ENCODE measurements at regions not wholly inside any gene's neighbourhood (a gene's known extent, or its start where the extent isn't known, plus 50 kb on each side); places are given as distances from the start of the nearest gene placed in this dataset.

- no peak for DNase-seq
- intact Hi-C loops (cut with DNase I): no loop called here
Observed at GRCh38 chr3:194212845-194213331, 76.9 kb downstream of the HES1 start.

- intact Hi-C loops (cut with DNase I): no loop called here
- DNase-seq: no peak
Observed at GRCh38 chr3:194215392-194215791, 79.4 kb downstream of the HES1 start.

- intact Hi-C loops (cut with DNase I): no loop called here
Observed at GRCh38 chr3:194218646-194219453, 82.9 kb downstream of the HES1 start.

GRCh38 chr3:194219826-194220410 is 84.0 kb downstream of the HES1 start:
- DNase-seq: no peak

More at GRCh38 chr3:194218646-194219453, 82.9 kb downstream of the HES1 start:
- peak in 2 of 42 donors; percentile 11 to 41 for DNase-seq

GRCh38 chr3:194220901-194221326 is 85.0 kb downstream of the HES1 start:
- no peak for DNase-seq
- intact Hi-C loops (cut with DNase I): no loop called here

More at GRCh38 chr3:194219826-194220410, 84.0 kb downstream of the HES1 start:
- intact Hi-C loops (cut with DNase I): no loop called here

- intact Hi-C loops (cut with DNase I): no loop called here
- no peak for DNase-seq
Observed at GRCh38 chr3:194221336-194221735, 85.4 kb downstream of the HES1 start.

- intact Hi-C loops (cut with DNase I): no loop called here
- DNase-seq: no peak
Observed at GRCh38 chr3:194223951-194224350, 88.0 kb downstream of the HES1 start.

- intact Hi-C loops (cut with DNase I): no loop called here
- peak in 7 of 42 donors; percentile 9 to 65 (median 41) for DNase-seq
Observed at GRCh38 chr3:194224471-194225417, 88.8 kb downstream of the HES1 start.

GRCh38 chr3:194225418-194225812 is 89.5 kb downstream of the HES1 start:
- intact Hi-C loops (cut with DNase I): no loop called here
- no peak for DNase-seq

GRCh38 chr3:194225988-194226663 is 90.2 kb downstream of the HES1 start:
- intact Hi-C loops (cut with DNase I): no loop called here
- peak in 1 of 42 donors; percentile 12 for DNase-seq

GRCh38 chr3:194231929-194232832 is 96.2 kb downstream of the HES1 start:
- DNase-seq: no peak
- intact Hi-C loops (cut with DNase I): no loop called here

- intact Hi-C loops (cut with DNase I): no loop called here
- DNase-seq: no peak
Observed at GRCh38 chr3:194233150-194233549, 97.2 kb downstream of the HES1 start.

GRCh38 chr3:194235160-194235559 is 99.2 kb downstream of the HES1 start:
- intact Hi-C loops (cut with DNase I): no loop called here
- DNase-seq: no peak

- intact Hi-C loops (cut with DNase I): no loop called here
- DNase-seq: no peak
Observed at GRCh38 chr3:194237110-194237509, 101.2 kb downstream of the HES1 start.

GRCh38 chr3:194240766-194241165 is 104.8 kb downstream of the HES1 start:
- intact Hi-C loops (cut with DNase I): no loop called here
- DNase-seq: no peak

- no peak for DNase-seq
- intact Hi-C loops (cut with DNase I): no loop called here
Observed at GRCh38 chr3:194243172-194243837, 107.4 kb downstream of the HES1 start.

GRCh38 chr3:194244167-194244566 is 107.0 kb downstream of the CPN2 start:
- intact Hi-C loops (cut with DNase I): no loop called here

More at GRCh38 chr3:194244167-194244566, 107.0 kb downstream of the CPN2 start:
- DNase-seq: no peak
